HUES64 (cell line): ENCODE measurements at regions not wholly inside any gene's neighbourhood (a gene's known extent, or its start where the extent isn't known, plus 50 kb on each side); places are given as distances from the start of the nearest gene placed in this dataset.

Experiments
- H3K27ac ChIP-seq: 2 replicates; pipeline ENCODE4 v1.7.0; 2013; ENCODE audit warnings: low read depth, low read length, inconsistent platforms
- H3K27me3 ChIP-seq: 2 replicates; pipeline ENCODE4 v1.6.1; 2013; ENCODE audit warnings: mild to moderate bottlenecking, low read length; ENCODE audit not compliant: insufficient read depth
- H3K36me3 ChIP-seq: 2 replicates; pipeline ENCODE4 v1.6.1; 2013; ENCODE audit warnings: mild to moderate bottlenecking, low read length; ENCODE audit not compliant: insufficient read depth
- H3K4me1 ChIP-seq: 2 replicates; pipeline ENCODE4 v1.6.1; 2013; ENCODE audit warnings: mild to moderate bottlenecking, low read length, moderate library complexity; ENCODE audit not compliant: insufficient read depth
- H3K4me3 ChIP-seq: 2 replicates; pipeline ENCODE4 v1.5.1; 2013; ENCODE audit warnings: mild to moderate bottlenecking, low read length, moderate library complexity
- H3K9ac ChIP-seq: 2 replicates; pipeline ENCODE4 v1.6.1; 2013; ENCODE audit warnings: mild to moderate bottlenecking, low read depth, low read length
- H3K9me3 ChIP-seq: 2 replicates; pipeline ENCODE4 v1.6.1; 2013; ENCODE audit warnings: low read depth, low read length; ENCODE audit not compliant: insufficient read depth
- WGBS: fragments of 150-250, 120-280 bp; methylation state at CpG from one replicate; pipeline ENCODE4 v1.1.7; 2013; ENCODE audit warnings: missing lambda C conversion rate; 5-methylcytosine and 5-hydroxymethylcytosine counted together

DNA sequence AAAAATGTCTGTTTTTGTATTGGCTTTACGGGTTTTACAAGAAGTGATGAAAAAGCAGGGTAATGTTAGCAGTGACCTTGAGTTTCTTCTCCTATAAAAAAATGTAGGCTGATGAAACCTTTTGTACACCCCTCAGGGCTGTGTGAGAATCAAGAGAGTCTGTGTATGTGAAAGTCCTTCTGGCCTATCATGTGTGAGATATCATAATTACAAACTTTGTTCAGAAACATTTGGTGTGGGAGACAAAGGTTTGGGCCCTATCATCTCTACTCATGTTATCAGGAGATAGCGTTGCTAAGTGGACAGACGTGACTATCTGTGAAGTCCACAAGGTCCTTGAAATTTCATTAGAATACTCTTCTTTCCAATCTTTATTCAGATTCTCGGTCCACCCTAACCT is 170.6 kb upstream of the HAND2 start:
- H3K27ac ChIP-seq, result no peak overlapping the region
- 91% methylated on average over 3 of the region's 4 CpGs for WGBS

DNA sequence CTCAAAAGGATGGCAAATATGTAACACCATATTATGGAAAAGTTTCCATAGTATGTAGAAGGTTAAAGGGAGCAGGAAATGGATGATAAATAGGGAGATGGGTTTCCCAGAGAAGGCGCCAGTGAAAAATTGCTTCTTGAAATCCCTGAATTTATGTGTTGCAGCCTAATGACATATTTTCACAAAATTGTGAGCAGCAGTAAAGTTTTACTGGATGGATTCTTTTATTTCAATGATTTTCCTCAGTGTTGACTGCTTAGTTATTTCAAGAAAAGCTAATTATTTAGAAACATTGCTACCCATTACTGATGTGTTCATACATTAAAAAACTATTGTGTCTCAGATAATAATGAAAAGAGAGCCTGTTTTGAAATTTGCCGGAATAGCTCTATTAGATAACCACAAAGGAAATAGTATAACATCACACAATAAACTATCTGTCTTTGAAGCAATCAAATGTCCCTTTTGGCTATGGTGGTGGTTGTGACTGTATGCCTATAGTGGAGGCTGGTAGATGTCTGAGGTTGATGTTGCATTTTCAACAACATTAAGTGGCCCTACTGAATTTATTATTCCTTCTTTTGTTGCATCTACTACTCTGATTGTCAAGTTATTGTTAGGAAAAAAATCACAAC is 169.9 kb upstream of the HAND2 start:
- WGBS, result 96% methylated on average over 1 of the region's 2 CpGs
- H3K4me1 ChIP-seq, result peaks cover 11% of the 10 kb centered on the region; the same call in 1 of the 2 replicates
- H3K27ac ChIP-seq, result no peak overlapping the region
- H3K27me3 ChIP-seq, result no peaks in the 10 kb centered on the region
- H3K9me3 ChIP-seq, result no peaks in the 10 kb centered on the region
- no peaks in the 10 kb centered on the region for H3K36me3 ChIP-seq
- H3K4me3 ChIP-seq, result no peak overlapping the region
- H3K9ac ChIP-seq, result no peak overlapping the region

More for the DNA sequence above, 170.6 kb upstream of the HAND2 start:
- H3K36me3 ChIP-seq, result no peaks in the 10 kb centered on the region
- no peaks in the 10 kb centered on the region for H3K9me3 ChIP-seq
- no peaks in the 10 kb centered on the region for H3K27me3 ChIP-seq
- peaks cover 11% of the 10 kb centered on the region; the same call in 1 of the 2 replicates for H3K4me1 ChIP-seq
- H3K4me3 ChIP-seq, result no peak overlapping the region
- H3K9ac ChIP-seq, result no peak overlapping the region

DNA sequence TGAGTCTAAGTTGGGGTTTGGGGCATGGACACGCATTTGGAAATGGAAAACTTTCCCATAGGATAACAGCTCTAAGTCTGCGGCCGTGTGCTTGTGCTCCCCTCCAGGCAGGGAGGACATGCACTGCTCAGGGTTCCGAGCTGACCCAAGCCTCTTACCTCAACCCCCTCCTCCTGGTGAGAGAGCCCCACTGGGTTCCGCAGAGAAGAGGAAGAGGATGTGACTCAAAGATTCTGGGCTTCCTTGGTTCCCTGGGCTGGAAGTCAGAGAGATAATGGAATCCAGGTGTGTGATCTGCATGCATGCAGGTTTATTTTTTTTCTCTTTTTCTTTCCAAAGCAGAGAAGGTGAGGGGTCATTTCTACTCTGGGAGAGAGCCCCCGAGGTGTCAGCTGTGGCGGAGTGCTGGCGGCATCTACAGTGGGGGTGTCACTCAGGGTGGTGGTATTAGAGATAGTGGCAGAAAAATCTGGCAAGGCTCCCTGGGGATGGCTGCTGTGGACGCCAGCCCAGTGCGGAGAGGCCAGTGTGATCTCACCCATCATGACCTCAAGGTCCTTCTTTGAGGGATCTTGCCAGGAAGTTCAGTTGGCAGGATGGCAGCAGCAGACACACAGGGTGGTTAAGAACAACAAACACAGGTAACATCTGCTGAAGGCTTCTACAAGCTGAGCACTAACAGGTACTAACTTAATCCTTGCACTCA is 168.7 kb upstream of the HAND2 start:
- H3K27ac ChIP-seq, result no peak overlapping the region
- H3K36me3 ChIP-seq, result no peaks in the 10 kb centered on the region
- no peaks in the 10 kb centered on the region for H3K27me3 ChIP-seq
- WGBS, result 85% methylated on average over 10 of the region's 10 CpGs
- H3K4me1 ChIP-seq, result peaks cover 11% of the 10 kb centered on the region; the same call in 1 of the 2 replicates
- H3K4me3 ChIP-seq, result no peak overlapping the region
- H3K9ac ChIP-seq, result no peak overlapping the region
- H3K9me3 ChIP-seq, result no peaks in the 10 kb centered on the region

DNA sequence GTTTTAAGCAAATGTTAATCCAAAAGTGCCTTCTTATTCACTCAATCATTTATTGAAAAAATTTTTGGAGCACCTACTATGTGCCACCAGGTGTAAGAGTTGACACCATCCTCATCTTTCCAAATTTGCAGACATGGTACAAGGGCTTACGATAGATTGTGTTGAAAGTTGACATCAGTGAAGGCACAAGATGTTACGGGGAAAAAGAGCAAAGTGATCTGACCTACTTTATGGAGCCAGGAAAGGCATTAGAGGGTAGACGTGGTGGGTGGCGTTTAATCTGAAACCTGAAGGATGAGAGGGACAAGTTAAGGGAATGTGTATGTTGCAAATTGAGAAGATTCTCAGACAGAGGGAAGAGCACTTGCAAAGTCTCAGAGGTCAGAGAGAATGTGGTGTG is 167.8 kb upstream of the HAND2 start:
- Histone ChIP-seq H3K4me1 (peaks cover 11% of the 10 kb centered on the region; the same call in 1 of the 2 replicates), H3K27me3 (no peaks in the 10 kb centered on the region), H3K9ac (no peak overlapping the region), H3K4me3 (no peak overlapping the region), H3K27ac (no peak overlapping the region), H3K36me3 (no peaks in the 10 kb centered on the region), H3K9me3 (no peaks in the 10 kb centered on the region)
- WGBS, result 80% methylated on average over 4 of the region's 4 CpGs

DNA sequence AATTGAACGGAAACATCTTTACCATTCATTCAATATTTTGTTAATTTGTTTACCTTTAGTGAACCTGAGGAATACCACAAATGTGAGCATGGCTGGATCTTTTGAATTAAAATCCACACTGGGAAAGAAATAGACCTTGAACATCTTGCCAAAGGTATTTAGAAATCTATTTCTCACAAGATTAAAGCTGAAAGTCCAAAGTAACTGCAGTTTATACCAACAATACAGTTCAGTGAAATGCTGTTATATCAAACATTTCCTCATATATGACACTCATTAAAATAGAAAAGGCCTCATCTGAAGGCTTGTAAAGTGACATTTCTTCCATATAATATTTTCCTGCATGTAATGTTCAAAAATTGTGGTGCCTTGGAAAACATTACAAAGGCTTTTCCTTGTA is 166.5 kb upstream of the HAND2 start:
- Histone ChIP-seq H3K27me3 (no peaks in the 10 kb centered on the region), H3K4me3 (no peak overlapping the region), H3K9me3 (no peaks in the 10 kb centered on the region), H3K9ac (no peak overlapping the region), H3K27ac (no peak overlapping the region), H3K4me1 (peaks cover 11% of the 10 kb centered on the region; the same call in 1 of the 2 replicates), H3K36me3 (no peaks in the 10 kb centered on the region)
- WGBS, result no CpG with 5 or more reads among the region's 1 CpG

DNA sequence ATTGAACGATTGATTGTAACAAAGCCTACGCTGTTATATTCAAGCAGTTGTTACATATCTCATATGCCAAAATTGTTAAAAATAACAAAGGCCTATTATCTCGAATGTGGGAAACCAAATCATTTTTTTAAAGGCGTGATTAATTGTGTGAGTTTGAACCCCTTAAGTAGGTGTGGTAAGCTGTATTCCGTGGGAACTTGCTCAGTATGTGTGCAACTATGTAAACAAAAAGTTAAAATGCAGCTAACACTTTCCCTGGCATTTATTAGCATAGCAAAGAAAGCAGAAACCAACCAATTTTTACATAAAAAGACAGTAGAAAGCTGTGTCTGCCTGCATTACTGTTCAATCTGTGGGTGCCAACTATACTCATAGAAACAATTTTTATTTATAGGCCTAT is 166.0 kb upstream of the HAND2 start:
- Histone ChIP-seq H3K4me1 (peaks cover 11% of the 10 kb centered on the region; the same call in 1 of the 2 replicates), H3K4me3 (no peak overlapping the region), H3K9ac (no peak overlapping the region), H3K27ac (no peak overlapping the region), H3K27me3 (no peaks in the 10 kb centered on the region), H3K36me3 (no peaks in the 10 kb centered on the region), H3K9me3 (no peaks in the 10 kb centered on the region)
- WGBS, result 75% methylated on average over 5 of the region's 5 CpGs

DNA sequence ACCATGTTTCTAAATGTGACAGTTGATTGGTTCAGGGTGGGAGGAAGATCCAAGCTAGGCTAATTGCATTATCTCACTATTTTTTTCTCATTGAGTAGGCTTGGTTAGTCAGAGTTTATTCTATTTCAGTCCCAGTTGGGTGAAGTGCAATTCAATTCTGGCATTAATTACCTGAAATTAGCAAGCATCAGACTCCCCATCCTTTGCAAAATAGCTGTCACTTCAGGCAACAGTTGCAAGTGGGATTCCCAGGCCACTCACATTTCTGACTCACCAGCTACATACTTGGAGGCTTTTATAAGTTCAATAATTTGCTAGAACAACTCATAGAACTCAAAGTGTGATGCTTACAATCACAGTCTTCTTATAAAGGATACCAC is 155.8 kb upstream of the HAND2 start:
- H3K27me3 ChIP-seq, result no peaks in the 10 kb centered on the region

DNA sequence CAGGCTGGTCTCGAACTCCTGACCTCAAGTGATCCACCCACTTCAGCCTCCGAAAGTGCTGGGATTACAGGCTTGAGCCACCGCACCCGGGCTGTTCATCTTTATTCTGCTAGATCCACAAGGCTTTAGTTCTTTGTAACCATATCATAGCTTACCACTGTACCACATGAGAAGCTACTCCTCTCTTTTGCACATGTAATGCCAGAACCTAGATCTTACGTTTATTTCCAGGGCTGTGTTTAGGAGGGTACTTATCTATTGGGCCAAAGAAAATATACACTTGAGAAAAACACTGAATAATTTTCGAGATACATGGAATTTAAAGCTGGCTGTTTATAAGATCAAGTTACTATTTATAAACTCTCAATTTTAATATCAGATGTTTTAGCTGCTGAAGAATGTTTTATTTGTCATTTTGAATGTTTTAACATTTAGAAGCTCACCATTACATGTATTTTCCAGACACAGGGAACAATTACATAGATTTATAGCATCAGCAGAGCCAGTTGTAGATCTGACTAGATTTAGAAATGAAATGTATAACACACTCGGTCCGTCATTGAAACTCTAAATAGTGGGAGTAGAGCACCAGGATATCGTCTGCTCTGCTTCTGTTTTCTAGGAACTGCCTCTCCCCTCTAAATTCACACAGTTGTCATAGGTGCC is 155.3 kb upstream of the HAND2 start:
- no peaks in the 10 kb centered on the region for H3K27me3 ChIP-seq
- no peak overlapping the region for H3K27ac ChIP-seq
- H3K9me3 ChIP-seq, result no peaks in the 10 kb centered on the region
- WGBS, result 95% methylated on average over 8 of the region's 9 CpGs
- no peak overlapping the region for H3K9ac ChIP-seq
- no peaks in the 10 kb centered on the region for H3K4me1 ChIP-seq
- H3K36me3 ChIP-seq, result no peaks in the 10 kb centered on the region
- no peak overlapping the region for H3K4me3 ChIP-seq

More for the DNA sequence above, 155.8 kb upstream of the HAND2 start:
- Histone ChIP-seq H3K36me3 (no peaks in the 10 kb centered on the region), H3K9me3 (no peaks in the 10 kb centered on the region), H3K9ac (no peak overlapping the region), H3K4me3 (no peak overlapping the region), H3K27ac (no peak overlapping the region), H3K4me1 (no peaks in the 10 kb centered on the region)

DNA sequence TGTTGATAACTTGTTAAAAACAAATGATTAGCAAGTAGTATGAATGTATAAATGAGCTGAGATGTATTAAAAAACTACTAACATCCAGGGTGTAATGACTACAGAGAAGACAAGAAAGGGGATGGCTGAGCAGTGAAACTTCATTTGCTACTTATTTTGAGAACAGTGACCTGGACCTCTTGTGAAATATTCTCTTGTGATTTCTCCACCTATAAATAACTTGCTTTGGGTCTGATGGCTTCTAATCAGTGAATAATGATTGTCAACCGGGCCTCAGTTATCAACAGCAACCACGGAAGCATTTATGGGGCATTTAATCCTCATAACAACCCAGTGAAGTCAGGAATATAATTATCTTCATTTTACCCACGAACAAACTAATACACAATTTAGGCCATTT is 154.2 kb upstream of the HAND2 start:
- Histone ChIP-seq H3K27me3 (no peaks in the 10 kb centered on the region), H3K9ac (no peak overlapping the region), H3K9me3 (no peaks in the 10 kb centered on the region), H3K4me3 (no peak overlapping the region), H3K4me1 (no peaks in the 10 kb centered on the region), H3K27ac (no peak overlapping the region), H3K36me3 (no peaks in the 10 kb centered on the region)
- WGBS, result 92% methylated on average over 3 of the region's 3 CpGs

DNA sequence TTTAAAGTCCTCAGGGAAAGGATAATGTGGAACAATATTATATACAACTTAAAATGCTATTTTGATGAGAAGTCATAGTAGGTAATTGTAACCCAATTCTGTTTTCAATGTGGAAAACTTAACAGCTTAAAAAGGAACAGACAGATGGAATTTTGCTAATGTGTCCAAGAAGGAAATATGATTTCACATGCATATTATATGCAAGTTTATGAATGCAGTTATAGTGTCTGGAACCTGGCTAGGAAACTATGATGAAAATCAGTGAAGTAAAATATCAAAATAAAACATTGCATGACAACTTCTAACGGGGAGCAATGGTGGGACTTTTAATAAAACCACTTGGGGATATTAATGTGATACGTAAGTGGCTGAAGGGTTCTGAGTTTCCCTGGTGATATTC is 152.6 kb upstream of the HAND2 start:
- Histone ChIP-seq H3K4me3 (no peak overlapping the region), H3K27ac (no peak overlapping the region), H3K9me3 (no peaks in the 10 kb centered on the region)

DNA sequence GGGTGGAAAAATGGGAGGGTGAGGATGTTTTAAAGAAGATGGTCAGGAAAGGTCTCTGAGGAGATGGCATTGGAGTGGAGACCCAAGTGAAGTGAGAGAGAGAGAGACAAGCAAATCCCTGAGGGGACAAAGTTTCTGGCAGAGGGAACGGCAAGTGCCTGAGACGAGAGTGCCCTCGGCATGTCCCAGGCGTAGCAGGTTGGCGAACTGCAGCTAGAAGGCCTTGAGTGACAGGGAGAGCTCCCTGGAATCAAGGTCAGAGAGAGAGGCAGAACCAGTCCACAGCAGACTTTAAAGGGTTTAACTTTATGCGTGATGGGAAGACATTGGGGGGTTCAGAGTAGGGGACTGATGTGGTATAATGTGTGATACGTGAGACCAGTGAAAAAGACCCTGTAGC is 150.2 kb upstream of the HAND2 start:
- Histone ChIP-seq H3K27ac (no peak overlapping the region), H3K27me3 (no peaks in the 10 kb centered on the region), H3K36me3 (no peaks in the 10 kb centered on the region), H3K9ac (no peak overlapping the region), H3K4me3 (no peak overlapping the region), H3K4me1 (no peaks in the 10 kb centered on the region), H3K9me3 (no peaks in the 10 kb centered on the region)
- 89% methylated on average over 6 of the region's 7 CpGs for WGBS

More for the DNA sequence above, 152.6 kb upstream of the HAND2 start:
- Histone ChIP-seq H3K36me3 (no peaks in the 10 kb centered on the region), H3K9ac (no peak overlapping the region), H3K4me1 (no peaks in the 10 kb centered on the region), H3K27me3 (no peaks in the 10 kb centered on the region)
- WGBS, result 95% methylated on average over 2 of the region's 2 CpGs
